Astrocyte (in vitro differentiated cells and primary cell): ENCODE measurements at regions not wholly inside any gene's neighbourhood (a gene's known extent, or its start where the extent isn't known, plus 50 kb on each side); places are given as distances from the start of the nearest gene placed in this dataset.

ENCODE experiments used
- EZH2 ChIP-seq: IDR thresholded peaks from 2 replicates; pipeline ENCODE4 v1.6.1; 2012; ENCODE audit warnings: mild to moderate bottlenecking, low read length, inconsistent platforms; ENCODE audit not compliant: insufficient read depth
- TF ChIP-seq, protein P1 (sequence below): IDR thresholded peaks from 2 replicates; pipeline ENCODE4 v1.5.1; 2011; ENCODE audit warnings: low read depth, mild to moderate bottlenecking, inconsistent platforms, low read length, moderate library complexity; ENCODE audit not compliant: insufficient read depth

- TF ChIP-seq, protein P1, sequence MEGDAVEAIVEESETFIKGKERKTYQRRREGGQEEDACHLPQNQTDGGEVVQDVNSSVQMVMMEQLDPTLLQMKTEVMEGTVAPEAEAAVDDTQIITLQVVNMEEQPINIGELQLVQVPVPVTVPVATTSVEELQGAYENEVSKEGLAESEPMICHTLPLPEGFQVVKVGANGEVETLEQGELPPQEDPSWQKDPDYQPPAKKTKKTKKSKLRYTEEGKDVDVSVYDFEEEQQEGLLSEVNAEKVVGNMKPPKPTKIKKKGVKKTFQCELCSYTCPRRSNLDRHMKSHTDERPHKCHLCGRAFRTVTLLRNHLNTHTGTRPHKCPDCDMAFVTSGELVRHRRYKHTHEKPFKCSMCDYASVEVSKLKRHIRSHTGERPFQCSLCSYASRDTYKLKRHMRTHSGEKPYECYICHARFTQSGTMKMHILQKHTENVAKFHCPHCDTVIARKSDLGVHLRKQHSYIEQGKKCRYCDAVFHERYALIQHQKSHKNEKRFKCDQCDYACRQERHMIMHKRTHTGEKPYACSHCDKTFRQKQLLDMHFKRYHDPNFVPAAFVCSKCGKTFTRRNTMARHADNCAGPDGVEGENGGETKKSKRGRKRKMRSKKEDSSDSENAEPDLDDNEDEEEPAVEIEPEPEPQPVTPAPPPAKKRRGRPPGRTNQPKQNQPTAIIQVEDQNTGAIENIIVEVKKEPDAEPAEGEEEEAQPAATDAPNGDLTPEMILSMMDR: no peak
- TF ChIP-seq EZH2: no peak
These were observed 53.7 kb upstream of the LBX1 start for GRCh38 chr10:101282947-101283346.
